ENCODE measurements at regions not wholly inside any gene's neighbourhood (a gene's known extent, or its start where the extent isn't known, plus 50 kb on each side); places are given as distances from the start of the nearest gene placed in this dataset.
A peak's percentile ranks its signal among the peaks of the same experiment; 100 is the strongest.

- DNase-seq (no peak), ATAC-seq (ENCODE audit: poor library complexity) (no peak)
- intact Hi-C loops (cut with DNase I): no loop called here
Observed at GRCh38 chr2:36087344-36087743, 268.2 kb upstream of the CRIM1 start.

GRCh38 chr2:36079793-36080192 is 275.8 kb upstream of the CRIM1 start:
- no peak for ATAC-seq (ENCODE audit: poor library complexity)
- intact Hi-C loops (cut with DNase I): no loop called here
- DNase-seq: no peak

GRCh38 chr2:36074008-36074407 is 281.6 kb upstream of the CRIM1 start:
- intact Hi-C loops (cut with DNase I): no loop called here
- ATAC-seq (ENCODE audit: poor library complexity) (no peak), DNase-seq (no peak)

- no peak for ATAC-seq (ENCODE audit: poor library complexity)
- intact Hi-C loops (cut with DNase I): no loop called here
- DNase-seq: no peak
Observed at GRCh38 chr2:36071698-36072097, 283.9 kb upstream of the CRIM1 start.

- ATAC-seq (ENCODE audit: poor library complexity) (no peak), DNase-seq (no peak)
- intact Hi-C loops (cut with DNase I): no loop called here
Observed at GRCh38 chr2:36069074-36069473, 286.5 kb upstream of the CRIM1 start.

- DNase-seq: no peak
- ATAC-seq (ENCODE audit: poor library complexity): no peak
- intact Hi-C loops (cut with DNase I): no loop called here
Observed at GRCh38 chr2:36068086-36068485, 287.5 kb upstream of the CRIM1 start.

- intact Hi-C loops (cut with DNase I): no loop called here
- ATAC-seq (ENCODE audit: poor library complexity) (no peak), DNase-seq (no peak)
Observed at GRCh38 chr2:36060133-36060532, 295.4 kb upstream of the CRIM1 start.

- no peak for DNase-seq
- intact Hi-C loops (cut with DNase I): no loop called here
- peak; percentile 48 for ATAC-seq (ENCODE audit: poor library complexity)
Observed at GRCh38 chr2:36059691-36060090, 295.9 kb upstream of the CRIM1 start.

GRCh38 chr2:36058953-36059352 is 296.6 kb upstream of the CRIM1 start:
- ATAC-seq (ENCODE audit: poor library complexity): peak; percentile 43

GRCh38 chr2:36058076-36058475 is 297.5 kb upstream of the CRIM1 start:
- intact Hi-C loops (cut with DNase I): no loop called here
- ATAC-seq (ENCODE audit: poor library complexity): no peak
- no peak for DNase-seq

More at GRCh38 chr2:36058953-36059352, 296.6 kb upstream of the CRIM1 start:
- intact Hi-C loops (cut with DNase I): no loop called here
- DNase-seq: peak; percentile 34

- DNase-seq (no peak), ATAC-seq (ENCODE audit: poor library complexity) (no peak)
- intact Hi-C loops (cut with DNase I): no loop called here
Observed at GRCh38 chr2:36052819-36053218, 302.8 kb upstream of the CRIM1 start.

- no peak for ATAC-seq (ENCODE audit: poor library complexity)
- intact Hi-C loops (cut with DNase I): no loop called here
- no peak for DNase-seq
Observed at GRCh38 chr2:36044411-36044810, 311.2 kb upstream of the CRIM1 start.

- DNase-seq (no peak), ATAC-seq (ENCODE audit: poor library complexity) (no peak)
- intact Hi-C loops (cut with DNase I): no loop called here
Observed at GRCh38 chr2:36035137-36035536, 320.4 kb upstream of the CRIM1 start.

GRCh38 chr2:36032046-36032445 is 323.5 kb upstream of the CRIM1 start:
- intact Hi-C loops (cut with DNase I): no loop called here
- ATAC-seq (ENCODE audit: poor library complexity) (no peak), DNase-seq (no peak)

GRCh38 chr2:36031471-36031870 is 324.1 kb upstream of the CRIM1 start:
- no peak for ATAC-seq (ENCODE audit: poor library complexity)
- intact Hi-C loops (cut with DNase I): no loop called here
- DNase-seq: no peak

GRCh38 chr2:36027616-36028015 is 328.0 kb upstream of the CRIM1 start:
- ATAC-seq (ENCODE audit: poor library complexity) (no peak), DNase-seq (no peak)
- intact Hi-C loops (cut with DNase I): no loop called here

- intact Hi-C loops (cut with DNase I): no loop called here
- ATAC-seq (ENCODE audit: poor library complexity) (no peak), DNase-seq (no peak)
Observed at GRCh38 chr2:36013064-36013463, 342.5 kb upstream of the CRIM1 start.

GRCh38 chr2:36006444-36006843 is 349.1 kb upstream of the CRIM1 start:
- ATAC-seq (ENCODE audit: poor library complexity): no peak
- intact Hi-C loops (cut with DNase I): no loop called here
- DNase-seq: no peak

GRCh38 chr2:36002941-36003340 is 352.6 kb upstream of the CRIM1 start:
- intact Hi-C loops (cut with DNase I): no loop called here
- ATAC-seq (ENCODE audit: poor library complexity) (no peak), DNase-seq (no peak)

GRCh38 chr2:35997488-35997887 is 358.1 kb upstream of the CRIM1 start:
- DNase-seq (no peak), ATAC-seq (ENCODE audit: poor library complexity) (no peak)
- intact Hi-C loops (cut with DNase I): no loop called here

- DNase-seq: no peak
- ATAC-seq (ENCODE audit: poor library complexity): no peak
- intact Hi-C loops (cut with DNase I): no loop called here
Observed at GRCh38 chr2:35989503-35989902, 366.1 kb upstream of the CRIM1 start.

- intact Hi-C loops (cut with DNase I): no loop called here
- ATAC-seq (ENCODE audit: poor library complexity) (no peak), DNase-seq (no peak)
Observed at GRCh38 chr2:35989040-35989439, 366.5 kb upstream of the CRIM1 start.

Data from Right ventricle myocardium superior (tissue), 1 donor.